OCI-LY3 (cell line): ENCODE measurements at regions not wholly inside any gene's neighbourhood (a gene's known extent, or its start where the extent isn't known, plus 50 kb on each side); places are given as distances from the start of the nearest gene placed in this dataset.

Source experiments
- H2AFZ ChIP-seq: fragments of 200-600, 300-600 bp; shearing (Covaris generic); 2 replicates; pipeline ENCODE4 v1.6.0; 2014; ENCODE audit warnings: antibody characterized with exemption, low read depth, low read length
- H3K27ac ChIP-seq: fragments of 200-600, 300-600 bp; sonication (generic); 2 replicates; pipeline ENCODE4 v1.5.1; 2014; ENCODE audit warnings: mild to moderate bottlenecking, low read length, moderate library complexity, mixed read lengths
- H3K27me3 ChIP-seq: fragments of 200-600, 300-600 bp; sonication (generic); 2 replicates; pipeline ENCODE4 v1.6.1; 2014; ENCODE audit warnings: low read depth, low read length, mixed read lengths
- H3K36me3 ChIP-seq: fragments of 200-600, 300-600 bp; sonication (generic); replicated peaks from 2 replicates; pipeline ENCODE3; 2014; ENCODE audit warnings: low read depth, low read length, mixed read lengths
- H3K4me1 ChIP-seq: fragments of 300-600, 200-600 bp; sonication (generic); 2 replicates; pipeline ENCODE4 v1.6.1; 2014; ENCODE audit warnings: low read length, mixed read lengths
- H3K4me2 ChIP-seq: fragments of 200-600, 300-600 bp; sonication (generic); 2 replicates; pipeline ENCODE4 v1.6.1; 2014; ENCODE audit warnings: low read length, mixed read lengths
- H3K4me3 ChIP-seq: fragments of 300-600, 200-600 bp; sonication (generic); 2 replicates; pipeline ENCODE4 v1.5.1; 2014; ENCODE audit warnings: antibody characterized with exemption, mild to moderate bottlenecking, low read length, moderate library complexity
- H3K79me2 ChIP-seq: fragments of 300-600, 200-600 bp; shearing (Covaris generic); 2 replicates; pipeline ENCODE4 v1.6.1; 2014; ENCODE audit warnings: mild to moderate bottlenecking, low read length, mixed read lengths
- H3K9ac ChIP-seq: fragments of 300-600, 200-600 bp; shearing (Covaris generic); 2 replicates; pipeline ENCODE4 v1.6.0; 2014; ENCODE audit warnings: mild to moderate bottlenecking, low read length, moderate library complexity
- H3K9me3 ChIP-seq: fragments of 200-600, 300-600 bp; shearing (Covaris generic); 2 replicates; pipeline ENCODE4 v1.6.1; 2014; ENCODE audit warnings: low read length, mixed read lengths; ENCODE audit not compliant: insufficient read depth
- H4K20me1 ChIP-seq: fragments of 200-600, 300-600 bp; sonication (generic); 2 replicates; pipeline ENCODE4 v1.6.1; 2016; ENCODE audit warnings: low read length, mixed read lengths; ENCODE audit not compliant: insufficient read depth
- CTCF ChIP-seq: fragments of 200-600, 300-600 bp; sonication (generic); IDR thresholded peaks from 2 replicates; pipeline ENCODE4 v1.5.1; 2014; ENCODE audit warnings: antibody characterized with exemption, low read length, low read depth
- EZH2phosphoT487 ChIP-seq: fragments of 200-600 bp; shearing (Covaris generic); IDR thresholded peaks from 2 replicates; pipeline ENCODE4 v1.6.1; 2018; ENCODE audit warnings: antibody characterized with exemption, mixed run types, low read depth

- Histone ChIP-seq H3K4me1 (no peaks in the 10 kb centered on the region), H2AFZ (no peak overlapping the region), H4K20me1 (no peaks in the 10 kb centered on the region), H3K36me3 (no peaks in the 10 kb centered on the region), H3K27me3 (no peaks in the 10 kb centered on the region), H3K79me2 (no peaks in the 10 kb centered on the region), H3K4me3 (no peak overlapping the region), H3K9ac (no peak overlapping the region), H3K4me2 (no peak overlapping the region), H3K27ac (no peak overlapping the region), H3K9me3 (no peaks in the 10 kb centered on the region)
- TF ChIP-seq CTCF, result no peak
- no peak for TF ChIP-seq EZH2phosphoT487
Measured at GRCh38 chr14:104358528-104359300, 220.3 kb downstream of the KIF26A start.

- Histone ChIP-seq H3K9me3 (no peaks in the 10 kb centered on the region), H3K79me2 (no peaks in the 10 kb centered on the region), H4K20me1 (no peaks in the 10 kb centered on the region), H3K9ac (no peak overlapping the region), H2AFZ (no peak overlapping the region), H3K27ac (no peak overlapping the region), H3K4me1 (no peaks in the 10 kb centered on the region), H3K36me3 (no peaks in the 10 kb centered on the region), H3K27me3 (no peaks in the 10 kb centered on the region), H3K4me2 (no peak overlapping the region), H3K4me3 (no peak overlapping the region)
- no peak for TF ChIP-seq EZH2phosphoT487
- no peak for TF ChIP-seq CTCF
Measured at GRCh38 chr14:104359301-104359968, 220.1 kb upstream of the C14orf180 start.

- Histone ChIP-seq H3K36me3 (no peaks in the 10 kb centered on the region), H3K27ac (no peak overlapping the region), H4K20me1 (no peaks in the 10 kb centered on the region), H3K4me3 (no peak overlapping the region), H3K9me3 (no peaks in the 10 kb centered on the region), H3K27me3 (no peaks in the 10 kb centered on the region), H3K9ac (no peak overlapping the region), H2AFZ (no peak overlapping the region), H3K4me2 (no peak overlapping the region), H3K79me2 (no peaks in the 10 kb centered on the region), H3K4me1 (no peaks in the 10 kb centered on the region)
- TF ChIP-seq EZH2phosphoT487 (no peak), CTCF (no peak)
Measured at GRCh38 chr14:104359969-104360442, 219.6 kb upstream of the C14orf180 start.

- Histone ChIP-seq H3K36me3 (no peaks in the 10 kb centered on the region), H4K20me1 (no peaks in the 10 kb centered on the region), H3K79me2 (no peaks in the 10 kb centered on the region), H3K27ac (no peak overlapping the region), H3K4me2 (no peak overlapping the region), H2AFZ (no peak overlapping the region), H3K4me3 (no peak overlapping the region), H3K27me3 (no peaks in the 10 kb centered on the region), H3K9ac (no peak overlapping the region), H3K4me1 (no peaks in the 10 kb centered on the region), H3K9me3 (no peaks in the 10 kb centered on the region)
- no peak for TF ChIP-seq CTCF
- no peak for TF ChIP-seq EZH2phosphoT487
Measured at GRCh38 chr14:104360501-104360900, 219.1 kb upstream of the C14orf180 start.
